HG03565 (cell line): ENCODE measurements at regions not wholly inside any gene's neighbourhood (a gene's known extent, or its start where the extent isn't known, plus 50 kb on each side); places are given as distances from the start of the nearest gene placed in this dataset.
"Not testable (repeated sequence)": the region's sequence is repeated elsewhere in the genome, so short reads cannot be mapped to it uniquely, and the experiment has no call there.

Experiments
- ATAC-seq: cut with Tn5 transposase; IDR thresholded peaks from one replicate; pipeline ENCODE4 v1.9.1; 2021; ENCODE audit warnings: mild to moderate bottlenecking, moderate library complexity; ENCODE audit not compliant: unreplicated experiment

DNA sequence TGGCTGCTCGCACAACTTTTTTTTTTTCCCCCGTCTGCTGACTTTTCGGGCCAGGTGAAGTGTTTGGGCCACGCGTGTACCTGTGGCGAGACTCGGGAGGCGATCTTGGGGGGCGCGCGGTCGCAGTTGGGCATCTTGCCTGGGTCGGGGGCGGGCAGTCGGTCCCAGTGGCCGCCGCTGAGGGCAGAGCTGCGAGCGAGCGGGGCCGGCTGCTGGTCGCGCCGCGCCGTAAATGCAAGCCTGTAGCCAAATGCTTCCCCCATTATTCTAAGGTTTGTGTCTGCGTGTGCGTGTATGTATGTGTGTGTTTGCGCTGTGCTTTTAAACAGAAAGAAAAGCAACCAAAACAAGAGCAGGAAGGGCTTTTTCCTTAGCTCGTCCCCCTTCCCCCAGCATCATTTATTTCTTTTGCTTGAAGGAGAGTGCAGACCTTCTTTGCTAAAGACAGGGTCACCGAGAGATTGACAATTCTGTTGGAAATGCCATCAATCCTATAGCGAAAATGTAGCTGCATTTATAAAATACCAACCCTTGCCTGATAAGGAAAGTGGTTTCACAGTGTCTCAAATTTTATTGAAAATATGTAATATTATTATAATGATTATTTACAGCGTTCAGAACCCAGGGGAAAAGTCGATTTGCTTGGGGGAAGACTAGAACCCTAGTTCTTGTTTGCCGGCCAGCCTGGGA is 143.2 kb upstream of the ZNF536 start:
- ATAC-seq, result no peak

DNA sequence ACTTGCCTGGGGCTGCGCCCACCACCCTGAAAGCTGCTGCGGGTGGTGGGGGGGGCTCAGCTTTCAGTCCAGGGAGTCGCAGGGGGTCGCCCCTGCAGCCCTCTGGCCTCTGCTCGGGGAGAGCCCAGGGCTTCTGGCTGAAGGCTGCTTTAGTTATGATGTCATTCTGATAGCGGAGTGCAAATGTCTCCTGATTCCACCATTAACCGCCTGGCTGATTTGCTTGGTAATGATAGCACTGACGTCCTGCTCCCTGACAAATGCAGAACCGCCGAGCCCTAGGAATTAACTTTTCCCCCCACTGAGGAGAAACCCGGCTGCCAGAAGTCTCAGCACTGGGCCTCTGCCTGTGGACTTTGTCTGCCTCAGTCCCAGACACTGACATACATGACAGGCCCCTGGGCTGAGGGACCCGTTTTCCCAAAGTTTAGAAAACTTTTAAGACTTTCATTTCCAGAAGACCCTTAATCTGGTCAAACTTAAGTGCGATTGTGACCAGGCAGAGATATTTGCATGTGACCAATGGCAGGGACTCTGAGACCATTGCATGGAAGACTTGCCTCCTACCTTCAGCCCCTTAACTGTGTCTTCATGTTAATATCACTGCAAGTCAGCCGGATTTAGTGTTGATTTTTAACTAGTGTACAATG is 142.5 kb upstream of the ZNF536 start:
- no peak for ATAC-seq

DNA sequence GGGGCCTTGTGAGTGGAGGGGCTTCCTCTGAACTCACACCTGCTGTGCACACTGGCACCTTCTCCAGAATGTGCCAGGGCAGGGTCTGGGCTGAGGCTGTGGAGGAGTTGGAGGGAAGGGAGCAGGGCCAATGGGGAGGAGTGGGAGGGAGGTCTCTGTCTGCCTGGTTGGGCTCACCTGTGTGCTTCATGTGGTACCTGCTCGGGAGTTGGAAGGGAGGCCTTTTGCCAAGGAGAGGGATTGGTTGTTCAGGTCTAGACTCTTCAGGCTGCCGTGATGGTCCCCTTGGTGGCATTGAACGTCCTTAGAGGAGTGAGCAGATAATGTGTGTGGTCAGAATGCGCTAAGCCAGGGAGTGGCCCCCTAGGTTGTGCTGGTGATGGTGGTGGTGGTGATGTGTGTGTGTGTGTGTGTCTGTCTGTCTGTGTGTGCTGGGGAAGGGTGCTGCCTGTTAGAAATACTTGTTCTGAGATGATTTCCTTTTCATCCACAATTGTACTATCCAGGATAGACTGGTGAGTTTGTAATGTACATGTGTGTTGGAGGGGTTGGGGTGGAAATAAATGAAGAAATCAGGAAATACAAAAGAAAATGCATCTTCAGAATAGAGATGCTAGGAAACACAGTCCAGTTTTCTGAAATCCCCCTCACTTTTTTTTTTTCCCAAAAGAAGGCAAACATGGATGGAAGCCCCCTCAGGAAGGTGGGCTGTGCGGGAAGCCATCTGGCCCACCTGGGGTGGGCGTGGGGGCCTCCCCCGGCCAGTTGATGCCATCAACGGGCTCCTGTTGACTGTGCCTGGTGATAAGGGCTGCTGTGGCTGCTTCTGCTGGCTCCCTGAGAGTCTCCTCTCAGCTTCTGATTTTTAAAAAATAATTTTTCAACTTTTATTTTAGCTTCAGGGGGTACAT is 140.5 kb upstream of the ZNF536 start:
- no peak for ATAC-seq

GRCh38 chr19:30233375-30233774 is 138.8 kb upstream of the ZNF536 start:
- ATAC-seq, result no peak

DNA sequence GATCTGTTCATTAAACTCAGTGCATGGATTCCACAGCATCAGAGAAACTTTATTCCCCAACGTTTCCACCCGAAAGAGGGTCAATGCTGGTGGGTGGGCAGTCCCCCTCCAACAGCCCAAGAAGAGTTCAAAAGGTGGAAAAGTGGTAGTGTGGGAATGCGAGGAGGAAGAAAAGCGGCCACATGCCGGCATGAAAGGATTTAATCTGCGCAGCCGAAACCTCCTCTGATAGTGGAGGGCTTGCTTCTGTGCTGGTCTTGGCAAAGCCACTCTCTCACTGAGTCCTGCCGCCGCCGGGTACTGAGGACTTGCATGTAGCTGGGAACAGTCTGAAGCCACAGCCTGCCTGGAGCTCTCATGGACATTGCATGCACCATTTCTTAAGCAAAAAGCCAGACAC is 136.2 kb upstream of the ZNF536 start:
- ATAC-seq, result no peak

- no peak for ATAC-seq
Observed at GRCh38 chr19:30236587-30236986, 135.6 kb upstream of the ZNF536 start.

GRCh38 chr19:30237140-30237539 is 135.0 kb upstream of the ZNF536 start:
- ATAC-seq, result no peak

DNA sequence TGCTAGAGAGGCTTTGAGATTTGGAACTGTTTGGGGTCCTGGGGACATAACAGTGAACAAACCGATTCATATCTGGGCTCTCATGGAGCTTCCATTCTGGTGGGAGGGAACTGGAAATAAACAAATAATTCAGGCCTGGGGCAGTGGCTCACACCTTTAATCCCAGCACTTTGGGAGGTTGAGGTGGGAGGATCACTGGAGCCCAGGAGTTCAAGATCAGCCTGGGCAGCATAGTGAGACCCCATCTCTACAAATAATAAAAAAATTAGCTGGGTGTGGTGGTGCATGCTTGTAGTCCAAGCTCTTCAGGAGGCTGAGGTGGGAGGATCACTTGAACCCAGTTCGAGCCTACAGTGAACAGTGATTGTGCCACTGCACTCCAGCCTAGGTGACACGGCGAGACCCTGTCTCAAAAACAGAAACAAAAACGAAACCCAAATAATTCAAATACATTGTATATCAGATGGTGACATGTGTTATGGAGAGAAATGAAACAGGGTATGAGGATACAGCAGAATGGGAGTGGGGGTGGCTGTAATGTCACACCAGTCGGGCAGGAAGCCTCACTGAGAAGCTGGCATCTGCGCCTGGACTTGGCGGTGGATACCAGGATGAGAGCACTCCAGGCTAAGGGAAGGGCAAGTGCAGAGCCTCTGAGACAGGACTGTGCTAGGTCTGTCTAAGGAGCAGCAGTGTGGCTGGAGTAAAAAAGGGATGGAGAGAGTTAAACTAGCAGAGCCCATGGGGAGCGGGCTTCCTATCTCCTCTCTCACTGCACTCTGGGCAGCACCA is 131.1 kb upstream of the ZNF536 start:
- no peak for ATAC-seq

DNA sequence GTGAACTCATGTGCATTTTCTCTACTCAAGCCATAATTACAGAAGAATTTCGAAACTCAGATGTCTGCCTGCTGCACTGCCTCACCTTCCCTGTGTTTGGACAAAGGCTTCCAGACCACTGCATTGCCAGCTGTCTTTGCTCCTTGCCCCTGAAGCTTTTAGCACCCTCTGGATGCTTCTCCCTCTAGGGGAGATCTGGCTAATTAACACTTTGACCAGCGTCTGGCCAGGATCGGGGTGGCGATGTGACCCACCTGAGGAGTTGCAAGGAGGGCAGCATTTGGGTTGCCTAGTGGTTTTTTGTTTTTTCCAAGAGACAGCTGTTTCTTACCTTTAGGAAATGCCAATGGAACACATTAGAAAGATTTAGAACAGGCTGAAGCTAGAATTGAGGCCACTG is 127.7 kb upstream of the ZNF536 start:
- ATAC-seq, result no peak

DNA sequence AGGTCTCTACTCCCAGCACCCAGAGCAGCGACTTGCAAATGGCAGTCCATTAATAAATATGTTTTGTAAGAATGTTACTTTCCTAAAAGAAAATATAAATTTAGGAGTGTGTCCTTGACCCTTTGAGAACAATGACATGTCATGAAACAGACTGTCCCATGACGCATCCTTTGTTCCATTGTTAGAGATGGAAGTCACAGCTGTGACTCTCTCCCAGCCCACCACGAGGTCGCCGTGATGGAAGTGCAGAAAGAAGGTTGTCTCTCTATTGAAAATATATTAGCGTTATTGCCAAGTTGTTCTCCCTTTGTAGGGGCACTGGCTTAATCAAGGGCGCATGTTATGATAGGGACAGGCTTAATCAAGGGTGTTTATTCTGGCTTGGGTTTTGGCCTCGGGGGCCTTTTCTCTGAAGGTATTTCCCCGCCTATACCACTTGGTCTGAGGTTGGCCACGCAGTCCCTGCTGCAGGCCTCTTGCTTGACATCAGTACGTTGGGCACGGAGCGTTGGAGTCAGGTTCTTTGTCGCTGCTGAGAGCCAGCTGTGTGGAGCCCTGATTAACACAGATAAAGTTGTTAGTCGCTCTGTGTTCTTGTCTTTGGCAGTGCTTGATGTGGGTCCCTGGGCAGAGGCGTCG is 126.7 kb upstream of the ZNF536 start:
- ATAC-seq, result no peak

DNA sequence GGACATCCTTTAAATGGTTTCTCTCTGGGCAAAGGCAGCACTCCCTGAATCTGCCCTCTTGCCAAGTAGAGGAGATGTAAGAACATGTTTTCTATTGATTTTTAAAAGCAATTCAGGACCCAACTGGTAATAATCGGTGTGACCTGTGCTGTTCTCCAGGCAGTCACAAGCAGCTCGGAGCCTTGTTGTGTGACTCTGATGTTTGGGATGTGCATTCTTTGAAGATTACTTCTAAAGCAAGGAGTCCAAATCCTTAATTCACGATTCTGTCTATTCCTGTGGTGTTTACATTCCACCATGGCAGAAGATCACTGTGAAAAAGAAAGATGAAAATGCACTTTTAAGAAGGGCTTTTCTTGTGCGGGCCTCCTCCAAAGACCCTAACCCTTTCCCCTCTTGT is 122.3 kb upstream of the ZNF536 start:
- no peak for ATAC-seq

DNA sequence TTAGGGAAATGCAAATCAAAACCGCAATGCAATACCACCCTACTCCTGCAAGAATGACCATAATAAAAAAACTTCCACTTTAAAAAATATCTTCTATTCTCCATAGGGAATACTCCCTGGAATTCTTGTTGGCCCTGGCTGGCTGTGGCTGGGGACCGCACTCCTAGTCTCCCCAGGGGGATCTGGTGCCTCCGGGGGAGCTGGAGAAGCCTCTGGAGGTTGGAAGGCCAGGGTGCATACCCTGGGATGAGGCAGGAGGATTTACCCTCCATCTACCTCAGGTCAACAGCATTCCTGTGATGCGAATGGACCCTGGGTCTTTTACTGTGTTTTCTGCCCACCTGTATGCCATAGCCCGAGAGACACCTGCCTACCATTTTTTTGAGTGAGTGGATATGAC is 120.0 kb upstream of the ZNF536 start:
- ATAC-seq, result no peak

GRCh38 chr19:30253581-30253996 is 118.6 kb upstream of the ZNF536 start:
- ATAC-seq, result no peak

- no peak for ATAC-seq
Observed at GRCh38 chr19:30254158-30254557, 118.0 kb upstream of the ZNF536 start.

- ATAC-seq, result no peak
Observed at GRCh38 chr19:30254789-30255188, 117.4 kb upstream of the ZNF536 start.

- no peak for ATAC-seq
Observed at GRCh38 chr19:30255791-30256495, 116.2 kb upstream of the ZNF536 start.

DNA sequence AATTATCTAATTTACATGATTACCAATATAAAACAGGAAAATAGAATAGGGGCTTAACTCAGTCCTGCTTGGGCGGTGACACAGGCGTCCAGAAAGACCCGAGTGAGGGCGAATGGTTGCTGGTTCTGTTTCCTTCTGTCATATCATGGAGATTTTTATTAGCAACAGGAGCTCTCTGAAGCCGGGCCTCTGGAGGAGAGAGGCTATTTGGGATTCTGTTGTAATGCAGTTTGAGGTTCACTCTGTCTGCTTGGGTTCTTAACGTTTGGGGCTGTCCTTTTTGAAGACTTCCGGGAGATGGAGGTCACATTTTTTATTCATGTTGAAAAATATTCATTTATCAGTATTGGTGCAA is 115.7 kb upstream of the ZNF536 start:
- ATAC-seq, result no peak

DNA sequence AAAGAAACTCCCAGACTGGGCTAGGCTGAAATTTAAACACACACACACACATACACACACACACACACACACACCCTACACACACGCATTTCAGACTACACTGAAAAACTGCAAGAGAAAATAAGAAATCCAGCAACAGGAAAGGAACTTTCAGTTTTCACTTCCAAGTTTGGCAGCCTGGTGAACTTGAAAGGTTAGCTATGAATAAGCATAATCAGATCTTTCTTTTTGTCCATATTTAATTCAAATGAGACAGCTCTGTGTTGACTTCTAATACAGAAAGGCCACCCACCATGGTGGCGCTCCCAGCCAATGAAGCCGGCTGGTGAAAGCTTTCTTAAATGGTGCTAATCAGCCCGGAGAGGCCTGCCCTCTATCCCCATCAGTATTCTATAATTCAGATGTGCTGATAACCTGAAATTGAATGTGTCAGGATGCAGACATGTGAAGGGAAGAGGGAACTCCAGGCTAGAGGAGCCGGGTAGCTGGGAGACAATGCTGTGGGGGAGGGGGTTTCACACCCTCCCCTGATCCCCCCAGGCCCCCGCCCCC is 108.3 kb upstream of the ZNF536 start:
- no peak for ATAC-seq

DNA sequence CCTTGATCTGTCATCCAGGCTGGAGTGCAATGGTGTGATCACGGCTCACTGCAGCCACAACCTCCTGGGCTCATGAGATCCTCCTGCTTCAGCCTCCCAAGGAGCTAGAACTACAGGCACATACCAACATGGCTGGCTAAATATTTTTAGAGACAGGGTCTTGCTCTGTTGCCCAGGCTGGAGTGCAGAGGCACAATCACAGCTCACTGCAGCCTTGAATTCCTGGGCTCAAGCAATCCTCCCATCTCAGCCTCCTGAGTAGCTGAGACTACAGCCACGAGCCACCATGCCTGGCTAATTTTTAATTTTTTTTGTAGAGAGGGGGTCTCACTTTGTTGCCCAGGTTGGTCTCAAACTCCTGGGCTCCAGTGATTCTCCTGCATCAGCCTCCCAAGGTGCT is 106.3 kb upstream of the ZNF536 start:
- ATAC-seq, result not testable (repeated sequence)

DNA sequence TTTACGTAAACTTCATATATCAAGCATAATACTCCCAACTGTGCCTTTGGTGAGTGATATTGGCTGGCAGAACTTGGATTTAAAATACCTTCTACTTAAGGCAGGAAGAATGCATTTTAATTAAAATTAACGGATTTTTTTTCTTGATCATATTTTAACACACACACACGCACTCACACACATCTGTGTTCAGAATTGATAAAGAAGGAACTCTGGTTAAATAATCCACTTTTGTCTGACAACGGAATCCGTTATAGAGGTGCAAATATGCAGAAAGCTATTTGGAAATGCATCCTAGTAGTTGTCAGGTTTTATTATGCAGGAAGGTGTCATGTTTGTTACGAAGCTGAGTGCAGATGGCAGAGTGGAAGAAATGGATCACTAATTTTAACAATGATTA is 105.5 kb upstream of the ZNF536 start:
- ATAC-seq, result no peak
